Left kidney (tissue), 1 donor: ENCODE measurements at regions not wholly inside any gene's neighbourhood (a gene's known extent, or its start where the extent isn't known, plus 50 kb on each side); places are given as distances from the start of the nearest gene placed in this dataset.

Experiments
- DNase-seq: peaks from one replicate; pipeline ENCODE4 v3.0.0-alpha.2; 2013

GRCh38 chr15:38176691-38177090 is 75.9 kb upstream of the SPRED1 start:
- no peak for DNase-seq

GRCh38 chr15:38182900-38183299 is 69.7 kb upstream of the SPRED1 start:
- DNase-seq: no peak

- no peak for DNase-seq
These were observed 66.1 kb upstream of the SPRED1 start for GRCh38 chr15:38186507-38186906.

- no peak for DNase-seq
These were observed 64.9 kb upstream of the SPRED1 start for GRCh38 chr15:38187630-38188313.

GRCh38 chr15:38189671-38190295 is 62.9 kb upstream of the SPRED1 start:
- no peak for DNase-seq

- DNase-seq: no peak
These were observed 62.1 kb upstream of the SPRED1 start for GRCh38 chr15:38190501-38190900.

GRCh38 chr15:38192496-38192895 is 60.1 kb upstream of the SPRED1 start:
- DNase-seq: no peak

GRCh38 chr15:38193496-38193895 is 59.1 kb upstream of the SPRED1 start:
- DNase-seq: no peak

GRCh38 chr15:38195191-38195901 is 57.3 kb upstream of the SPRED1 start:
- no peak for DNase-seq

- no peak for DNase-seq
These were observed 56.6 kb upstream of the SPRED1 start for GRCh38 chr15:38196076-38196475.

- no peak for DNase-seq
These were observed 55.1 kb upstream of the SPRED1 start for GRCh38 chr15:38197553-38197952.

- DNase-seq: peak; percentile 29
These were observed 50.9 kb upstream of the SPRED1 start for GRCh38 chr15:38201714-38202113.

GRCh38 chr15:38202361-38202760 is 50.3 kb upstream of the SPRED1 start:
- DNase-seq: no peak
